B cell (primary cell): ENCODE measurements at regions not wholly inside any gene's neighbourhood (a gene's known extent, or its start where the extent isn't known, plus 50 kb on each side); places are given as distances from the start of the nearest gene placed in this dataset.

Experiments
- ATAC-seq: fragments of 200-7000 bp; cut with Tn5 transposase; one replicate; pipeline ENCODE4 v1.10.0; 2021; ENCODE audit warnings: low read depth, mild to moderate bottlenecking, moderate number of reproducible peaks, moderate library complexity
- CTCF ChIA-PET: fragments of 350-600 bp; sonication (Branson Sonifier 250); formaldehyde crosslinking; loops from one replicate; lab custom pipeline; 2021; ENCODE audit warnings: antibody characterized with exemption, inconsistent platforms; lab: Charles Lee
- POLR2A ChIA-PET: fragments of 350-600 bp; sonication (Branson Sonifier 250); formaldehyde crosslinking; loops from one replicate; lab custom pipeline; 2021; ENCODE audit warnings: antibody characterized with exemption; lab: Charles Lee
- DNase-seq: peaks from one replicate; pipeline ENCODE4 v3.0.0; 2013
- H2AFZ ChIP-seq: 2 replicates; pipeline ENCODE4 v1.6.1; 2012; ENCODE audit warnings: mild to moderate bottlenecking, low read depth, low read length; ENCODE audit not compliant: insufficient read depth, poor library complexity, severe bottlenecking
- H3K27ac ChIP-seq, 2 donors: 1 replicate in 1 of 2; 2 replicates in 1 of 2; pipeline ENCODE4 v1.5.1; 2012 to 2013; ENCODE audit warnings: low read length in 2 of 2, mild to moderate bottlenecking in 2 of 2, moderate library complexity in 1 of 2
- H3K27me3 ChIP-seq, 4 experiments: fragments of 200-600 bp in 1 of 4; sonication (generic) in 1 of 4; replicated peaks in 1 of 4; 1 replicate in 2 of 4; 2 replicates in 2 of 4; pipeline versions ENCODE4 v1.6.1 to v1.7.0; 2013 to 2016; ENCODE audit warnings: low read length in 3 of 4, mild to moderate bottlenecking in 2 of 4, mixed read lengths in 1 of 4, moderate library complexity in 1 of 4; ENCODE audit not compliant: insufficient read depth in 4 of 4, control insufficient read depth in 3 of 4; ENCODE audit errors: control extremely low read depth in 1 of 4
- H3K36me3 ChIP-seq, 2 experiments: replicated peaks in 1 of 2; 1 replicate in 1 of 2; 2 replicates in 1 of 2; pipeline versions ENCODE4 v1.6.1 to v1.7.1; 2013; ENCODE audit warnings: low read length in 1 of 2; ENCODE audit not compliant: insufficient read depth in 2 of 2, control insufficient read depth in 1 of 2; ENCODE audit errors: control extremely low read depth in 1 of 2, extremely low read depth in 1 of 2
- H3K4me1 ChIP-seq, 2 donors: fragments of 200-600 bp in 1 of 2; sonication (generic) in 1 of 2; 1 replicate in 1 of 2; 2 replicates in 1 of 2; pipeline versions ENCODE4 v1.5.1 to v1.6.1; 2013 to 2017; ENCODE audit warnings: low read length in 2 of 2; ENCODE audit not compliant: control insufficient read depth in 2 of 2, insufficient read depth in 2 of 2
- H3K4me2 ChIP-seq: replicated peaks from 2 replicates; pipeline ENCODE3; 2012; ENCODE audit warnings: mild to moderate bottlenecking, low read depth, low read length; ENCODE audit not compliant: poor library complexity, severe bottlenecking
- H3K4me3 ChIP-seq, 5 experiments: fragments of 200-600 bp in 1 of 5; sonication (generic) in 1 of 5; 1 replicate in 3 of 5; 2 replicates in 2 of 5; pipeline versions ENCODE4 v1.5.1 to v1.7.0; 2011 to 2016; ENCODE audit warnings: low read length in 4 of 5, mild to moderate bottlenecking in 4 of 5, low read depth in 2 of 5, control low read depth in 1 of 5, moderate library complexity in 1 of 5; ENCODE audit not compliant: insufficient read depth in 1 of 5; ENCODE audit errors: control extremely low read depth in 1 of 5, extremely low read depth in 1 of 5
- H3K79me2 ChIP-seq: fragments of 200-600 bp; sonication (generic); one replicate; pipeline ENCODE4 v1.6.0; 2016; ENCODE audit warnings: low read length; ENCODE audit not compliant: control insufficient read depth, insufficient read depth
- H3K9ac ChIP-seq: fragments of 200-600 bp; sonication (generic); 2 replicates; pipeline ENCODE4 v1.6.1; 2017; ENCODE audit warnings: mild to moderate bottlenecking, low read length, moderate library complexity
- H3K9me3 ChIP-seq, 3 donors: one replicate each; pipeline versions ENCODE4 v1.6.1 to v1.7.1; 2013; ENCODE audit warnings: low read length in 2 of 3; ENCODE audit not compliant: control insufficient read depth in 2 of 3, insufficient read depth in 1 of 3; ENCODE audit errors: control extremely low read depth in 1 of 3
- H4K20me1 ChIP-seq: 2 replicates; pipeline ENCODE4 v1.6.0; 2012; ENCODE audit warnings: mild to moderate bottlenecking, low read length; ENCODE audit not compliant: insufficient read depth, control insufficient read depth, poor library complexity, severe bottlenecking
- H3K27ac Mint-ChIP-seq: one replicate; pipeline ENCODE4 v1.8.0; 2021; ENCODE audit warnings: mixed read lengths
- H3K27me3 Mint-ChIP-seq: one replicate; pipeline ENCODE4 v1.8.0; 2021; ENCODE audit warnings: mixed read lengths
- H3K4me1 Mint-ChIP-seq: one replicate; pipeline ENCODE4 v1.8.0; 2021; ENCODE audit warnings: mixed read lengths
- H3K4me3 Mint-ChIP-seq: one replicate; pipeline ENCODE4 v1.8.0; 2021; ENCODE audit warnings: mixed read lengths
- H3K9me3 Mint-ChIP-seq: one replicate; pipeline ENCODE4 v1.8.0; 2022; ENCODE audit warnings: mixed read lengths; ENCODE audit not compliant: insufficient read depth
- CTCF ChIP-seq: fragments of 200-600 bp; IDR thresholded peaks from one replicate; pipeline ENCODE4 v1.8.0; 2022; ENCODE audit warnings: antibody characterized with exemption, mild to moderate bottlenecking
- EZH2 ChIP-seq: IDR thresholded peaks from 2 replicates; pipeline ENCODE4 v1.6.1; 2012; ENCODE audit warnings: borderline replicate concordance, low read depth, mild to moderate bottlenecking, moderate library complexity, low read length; ENCODE audit not compliant: insufficient read depth, poor library complexity, severe bottlenecking
- WGBS: methylation state at CpG from one replicate; pipeline ENCODE4 v1.1.5; 2013; ENCODE audit warnings: missing lambda C conversion rate; ENCODE audit not compliant: insufficient coverage; 5-methylcytosine and 5-hydroxymethylcytosine counted together
- intact Hi-C: fragments of 100-400 bp; cut with micrococcal nuclease; formaldehyde crosslinking; loops from one replicate; pipeline ENCODE4 v1.10.0; 2022

DNA sequence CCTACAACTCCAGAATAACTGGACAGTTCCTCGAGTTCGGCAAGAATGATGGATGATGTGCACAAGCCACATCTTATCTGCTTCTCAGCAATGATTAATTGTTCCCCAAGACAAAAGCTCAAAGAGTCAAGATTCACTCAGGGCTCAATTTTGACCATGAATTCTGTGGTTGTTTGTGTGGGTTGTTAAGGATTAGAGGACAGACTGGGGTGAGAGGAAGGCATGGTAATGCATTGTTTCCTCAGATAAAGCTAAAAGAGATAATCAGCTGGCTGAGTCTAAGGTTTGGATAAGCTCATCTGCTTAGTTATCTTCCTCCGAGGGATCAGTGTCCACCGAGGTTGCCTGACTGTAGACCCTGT lies 161.0 kb downstream of the CPEB2 start:
- ChIA-PET CTCF (no interaction called here), POLR2A (no interaction called here)
- H3K9ac ChIP-seq, result no peak overlapping the region
- ATAC-seq (no peak), DNase-seq (no peak)
- no peak for TF ChIP-seq CTCF
- TF ChIP-seq EZH2, result no peak
- H2AFZ ChIP-seq, result no peak overlapping the region
- intact Hi-C loops, result loop anchor here (2.0 kb wide), 1 partner anchor 1506 kb away; no protein-coding TSS in a partner anchor
- peaks cover 0 to 6% (median 1%) of the 10 kb centered on the region in 4 experiments for H3K27me3 ChIP-seq
- H3K4me1 ChIP-seq, result no peaks in the 10 kb centered on the region
- Mint-ChIP-seq H3K4me1 (no peaks in the 10 kb centered on the region), H3K9me3 (no peaks in the 10 kb centered on the region), H3K27me3 (peaks cover 6% of the 10 kb centered on the region), H3K4me3 (no peak overlapping the region), H3K27ac (no peak overlapping the region)
- H3K27ac ChIP-seq, result no peak overlapping the region
- H3K36me3 ChIP-seq, result no peaks in the 10 kb centered on the region
- no peaks in the 10 kb centered on the region for H3K79me2 ChIP-seq
- no peak overlapping the region for H3K4me2 ChIP-seq
- no peak overlapping the region for H3K4me3 ChIP-seq
- 100% methylated on average over 1 of the region's 4 CpGs for WGBS
- no peaks in the 10 kb centered on the region for H3K9me3 ChIP-seq
- H4K20me1 ChIP-seq, result no peaks in the 10 kb centered on the region

DNA sequence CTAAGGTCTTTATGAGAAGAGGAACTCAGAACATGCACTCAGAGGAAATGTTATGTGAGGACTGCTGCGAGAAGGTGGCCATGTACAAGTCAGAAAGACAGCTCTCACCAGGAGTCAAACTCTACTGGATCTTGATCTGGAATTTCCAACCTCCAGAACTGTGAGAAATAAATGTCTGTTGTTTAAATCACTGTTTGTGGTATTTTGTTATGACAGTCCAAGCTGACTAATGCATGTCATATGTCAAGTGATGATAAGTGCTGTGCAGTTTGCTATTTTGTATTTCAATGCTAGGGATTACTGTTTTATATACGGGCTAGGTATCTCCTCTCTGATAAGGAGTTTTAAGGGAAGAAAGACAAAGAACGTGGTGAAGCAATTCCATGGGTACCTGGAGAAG lies 162.3 kb downstream of the CPEB2 start:
- ChIA-PET CTCF (interaction anchor here (0.7 kb wide), 1 partner anchor 293 kb away, joined by 3 read pairs; no protein-coding TSS in a partner anchor), POLR2A (no interaction called here)
- no peak for TF ChIP-seq EZH2
- no peak for TF ChIP-seq CTCF
- Histone ChIP-seq H3K79me2 (no peaks in the 10 kb centered on the region), H3K27ac (no peak overlapping the region), H3K36me3 (no peaks in the 10 kb centered on the region), H2AFZ (no peak overlapping the region), H3K4me2 (no peak overlapping the region), H3K9me3 (no peaks in the 10 kb centered on the region), H4K20me1 (no peaks in the 10 kb centered on the region), H3K9ac (no peak overlapping the region), H3K4me3 (no peak overlapping the region), H3K4me1 (no peaks in the 10 kb centered on the region), H3K27me3 (peaks cover 0 to 6% (median 1%) of the 10 kb centered on the region in 4 experiments)
- Mint-ChIP-seq H3K4me1 (no peaks in the 10 kb centered on the region), H3K4me3 (no peak overlapping the region), H3K27me3 (peaks cover 10% of the 10 kb centered on the region), H3K27ac (no peak overlapping the region), H3K9me3 (no peaks in the 10 kb centered on the region)
- ATAC-seq, result no peak
- DNase-seq, result no peak
- 64% methylated on average over 1 of the region's 3 CpGs for WGBS
- intact Hi-C loops, result no loop called here
